ENCODE measurements at regions not wholly inside any gene's neighbourhood (a gene's known extent, or its start where the extent isn't known, plus 50 kb on each side); places are given as distances from the start of the nearest gene placed in this dataset.

GRCh38 chr10:124305131-124305530 lies 113.6 kb downstream of the OAT start:
- DNase-seq (ENCODE audit: low read depth in 4 of 4, low spot score in 3 of 4) = no peak

GRCh38 chr10:124303662-124304418 lies 114.9 kb downstream of the OAT start:
- no peak for DNase-seq (ENCODE audit: low read depth in 4 of 4, low spot score in 3 of 4)

GRCh38 chr10:124302951-124303505 lies 115.7 kb downstream of the OAT start:
- no peak for DNase-seq (ENCODE audit: low read depth in 4 of 4, low spot score in 3 of 4)

- DNase-seq (ENCODE audit: low read depth in 4 of 4, low spot score in 3 of 4) = no peak
Observed at GRCh38 chr10:124301736-124302135, 117.0 kb downstream of the OAT start.

GRCh38 chr10:124300735-124301134 lies 118.0 kb downstream of the OAT start:
- no peak for DNase-seq (ENCODE audit: low read depth in 4 of 4, low spot score in 3 of 4)

GRCh38 chr10:124300224-124300623 lies 118.5 kb downstream of the OAT start:
- DNase-seq (ENCODE audit: low read depth in 4 of 4, low spot score in 3 of 4) = no peak

GRCh38 chr10:124299696-124300095 lies 119.0 kb downstream of the OAT start:
- DNase-seq (ENCODE audit: low read depth in 4 of 4, low spot score in 3 of 4) = no peak

GRCh38 chr10:124298891-124299290 lies 119.8 kb downstream of the OAT start:
- no peak for DNase-seq (ENCODE audit: low read depth in 4 of 4, low spot score in 3 of 4)

GRCh38 chr10:124296813-124297788 lies 121.6 kb downstream of the OAT start:
- DNase-seq (ENCODE audit: low read depth in 4 of 4, low spot score in 3 of 4) = no peak

- DNase-seq (ENCODE audit: low read depth in 4 of 4, low spot score in 3 of 4) = peak in 1 of 4 donors; percentile 32
Observed at GRCh38 chr10:124296121-124296812, 122.5 kb downstream of the OAT start.

- DNase-seq (ENCODE audit: low read depth in 4 of 4, low spot score in 3 of 4) = no peak
Observed at GRCh38 chr10:124294811-124295770, 123.6 kb downstream of the OAT start.

GRCh38 chr10:124293616-124294449 lies 124.9 kb downstream of the OAT start:
- no peak for DNase-seq (ENCODE audit: low read depth in 4 of 4, low spot score in 3 of 4)

- DNase-seq (ENCODE audit: low read depth in 4 of 4, low spot score in 3 of 4) = peak in 2 of 4 donors; percentile 38 to 44
Observed at GRCh38 chr10:124292911-124293615, 125.7 kb downstream of the OAT start.

- no peak for DNase-seq (ENCODE audit: low read depth in 4 of 4, low spot score in 3 of 4)
Observed at GRCh38 chr10:124291001-124291701, 127.6 kb downstream of the OAT start.

- DNase-seq (ENCODE audit: low read depth in 4 of 4, low spot score in 3 of 4) = no peak
Observed at GRCh38 chr10:124289851-124290795, 128.6 kb downstream of the OAT start.
